ENCODE measurements at regions not wholly inside any gene's neighbourhood (a gene's known extent, or its start where the extent isn't known, plus 50 kb on each side); places are given as distances from the start of the nearest gene placed in this dataset.

- TF ChIP-seq, protein P1, sequence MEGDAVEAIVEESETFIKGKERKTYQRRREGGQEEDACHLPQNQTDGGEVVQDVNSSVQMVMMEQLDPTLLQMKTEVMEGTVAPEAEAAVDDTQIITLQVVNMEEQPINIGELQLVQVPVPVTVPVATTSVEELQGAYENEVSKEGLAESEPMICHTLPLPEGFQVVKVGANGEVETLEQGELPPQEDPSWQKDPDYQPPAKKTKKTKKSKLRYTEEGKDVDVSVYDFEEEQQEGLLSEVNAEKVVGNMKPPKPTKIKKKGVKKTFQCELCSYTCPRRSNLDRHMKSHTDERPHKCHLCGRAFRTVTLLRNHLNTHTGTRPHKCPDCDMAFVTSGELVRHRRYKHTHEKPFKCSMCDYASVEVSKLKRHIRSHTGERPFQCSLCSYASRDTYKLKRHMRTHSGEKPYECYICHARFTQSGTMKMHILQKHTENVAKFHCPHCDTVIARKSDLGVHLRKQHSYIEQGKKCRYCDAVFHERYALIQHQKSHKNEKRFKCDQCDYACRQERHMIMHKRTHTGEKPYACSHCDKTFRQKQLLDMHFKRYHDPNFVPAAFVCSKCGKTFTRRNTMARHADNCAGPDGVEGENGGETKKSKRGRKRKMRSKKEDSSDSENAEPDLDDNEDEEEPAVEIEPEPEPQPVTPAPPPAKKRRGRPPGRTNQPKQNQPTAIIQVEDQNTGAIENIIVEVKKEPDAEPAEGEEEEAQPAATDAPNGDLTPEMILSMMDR (IDR thresholded peaks at IDR 0.05), result no peak
- no peak for TF ChIP-seq EZH2 (IDR thresholded peaks at IDR 0.05)
Observed at GRCh38 chr16:86338403-86339115, 171.8 kb upstream of the FOXF1 start.

Measured in neural progenitor cell (in vitro differentiated cells).